ENCODE measurements at regions not wholly inside any gene's neighbourhood (a gene's known extent, or its start where the extent isn't known, plus 50 kb on each side); places are given as distances from the start of the nearest gene placed in this dataset.

DNA sequence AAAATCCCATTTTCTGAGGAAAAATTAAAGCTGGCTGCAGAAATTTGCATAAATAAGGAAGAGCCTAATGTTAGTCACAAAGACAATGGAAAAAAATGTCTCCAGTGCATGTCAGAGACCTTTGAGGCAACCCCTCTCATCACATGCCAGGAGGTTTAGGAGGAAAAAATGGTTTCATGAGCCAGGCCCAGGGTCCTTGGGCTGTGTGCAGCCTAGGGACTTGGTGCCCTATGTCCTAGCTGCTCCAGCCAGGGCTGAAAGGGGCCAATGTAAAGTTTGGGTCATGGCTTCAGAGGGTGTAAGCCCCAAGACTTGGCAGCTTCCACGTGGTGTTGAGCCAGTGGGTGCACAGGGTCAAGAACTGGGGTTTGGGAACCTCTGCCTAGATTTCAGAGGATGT lies 1252.6 kb downstream of the PCDH9 start:
- intact Hi-C loops (cut with DNase I): no loop called here
- DNase-seq (no peak), ATAC-seq (no peak)
- Histone ChIP-seq H3K4me3 (no peak overlapping the region), H3K27me3 (ENCODE audit: low read depth) (no peaks in the 10 kb centered on the region), H3K9me3 (no peaks in the 10 kb centered on the region), H3K27ac (no peak overlapping the region), H3K36me3 (no peaks in the 10 kb centered on the region), H3K4me1 (no peaks in the 10 kb centered on the region)
- TF ChIP-seq, protein P1, sequence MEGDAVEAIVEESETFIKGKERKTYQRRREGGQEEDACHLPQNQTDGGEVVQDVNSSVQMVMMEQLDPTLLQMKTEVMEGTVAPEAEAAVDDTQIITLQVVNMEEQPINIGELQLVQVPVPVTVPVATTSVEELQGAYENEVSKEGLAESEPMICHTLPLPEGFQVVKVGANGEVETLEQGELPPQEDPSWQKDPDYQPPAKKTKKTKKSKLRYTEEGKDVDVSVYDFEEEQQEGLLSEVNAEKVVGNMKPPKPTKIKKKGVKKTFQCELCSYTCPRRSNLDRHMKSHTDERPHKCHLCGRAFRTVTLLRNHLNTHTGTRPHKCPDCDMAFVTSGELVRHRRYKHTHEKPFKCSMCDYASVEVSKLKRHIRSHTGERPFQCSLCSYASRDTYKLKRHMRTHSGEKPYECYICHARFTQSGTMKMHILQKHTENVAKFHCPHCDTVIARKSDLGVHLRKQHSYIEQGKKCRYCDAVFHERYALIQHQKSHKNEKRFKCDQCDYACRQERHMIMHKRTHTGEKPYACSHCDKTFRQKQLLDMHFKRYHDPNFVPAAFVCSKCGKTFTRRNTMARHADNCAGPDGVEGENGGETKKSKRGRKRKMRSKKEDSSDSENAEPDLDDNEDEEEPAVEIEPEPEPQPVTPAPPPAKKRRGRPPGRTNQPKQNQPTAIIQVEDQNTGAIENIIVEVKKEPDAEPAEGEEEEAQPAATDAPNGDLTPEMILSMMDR (IDR thresholded peaks at IDR 0.05): no peak

DNA sequence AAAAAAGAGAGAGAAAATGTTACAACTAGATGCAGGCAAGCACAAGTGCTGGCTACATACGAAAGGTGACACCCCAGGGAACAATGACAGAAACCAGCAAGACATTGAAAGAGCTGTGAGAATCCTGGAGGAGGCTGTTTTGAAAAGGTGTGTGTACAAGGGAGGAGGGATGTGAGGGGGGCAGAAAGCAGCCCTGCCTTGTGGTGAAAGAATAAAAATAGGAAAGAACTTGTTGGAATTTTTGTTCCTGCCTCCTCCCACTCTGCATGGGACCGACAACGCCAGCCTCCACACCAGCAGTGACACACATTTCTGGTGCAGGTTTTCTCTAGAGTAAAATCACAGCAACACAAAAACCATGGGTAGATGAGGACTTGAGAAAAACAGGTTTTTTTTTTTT lies 1258.6 kb downstream of the PCDH9 start:
- no peaks in the 10 kb centered on the region for H3K27me3 ChIP-seq (ENCODE audit: low read depth)
- DNase-seq: no peak
- no peak overlapping the region for H3K27ac ChIP-seq
- intact Hi-C loops (cut with DNase I): no loop called here
- TF ChIP-seq, protein P1 (IDR thresholded peaks at IDR 0.05): no peak
- no peaks in the 10 kb centered on the region for H3K4me1 ChIP-seq
- no peak for ATAC-seq
- no peaks in the 10 kb centered on the region for H3K9me3 ChIP-seq
- H3K36me3 ChIP-seq: no peaks in the 10 kb centered on the region
- no peak overlapping the region for H3K4me3 ChIP-seq

DNA sequence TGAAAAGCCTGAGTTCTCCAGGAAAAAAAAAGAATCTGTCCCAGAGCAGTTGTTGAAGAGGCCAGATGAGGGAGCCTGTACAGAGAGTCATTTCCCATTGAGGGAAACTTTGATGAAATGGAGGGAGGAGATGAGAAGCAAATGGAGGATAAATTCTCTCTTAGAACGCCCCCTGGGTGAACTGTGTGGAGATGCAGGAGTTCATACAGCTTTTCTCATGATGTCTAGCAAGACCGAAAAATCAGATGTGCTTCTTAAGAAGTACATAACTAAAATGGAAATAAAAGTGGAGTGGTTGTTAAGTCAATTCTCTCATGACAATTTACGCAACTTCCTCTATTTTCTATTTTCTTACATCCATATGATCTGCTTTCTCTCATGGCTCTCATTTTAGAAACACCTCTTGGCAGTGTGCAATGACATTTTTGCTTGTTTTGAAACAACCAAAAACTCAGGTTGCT lies 1263.1 kb downstream of the PCDH9 start:
- Histone ChIP-seq H3K27ac (no peak overlapping the region), H3K9me3 (no peaks in the 10 kb centered on the region), H3K36me3 (no peaks in the 10 kb centered on the region), H3K4me1 (no peaks in the 10 kb centered on the region), H3K27me3 (ENCODE audit: low read depth) (no peaks in the 10 kb centered on the region), H3K4me3 (no peak overlapping the region)
- intact Hi-C loops (cut with DNase I): no loop called here
- ATAC-seq (no peak), DNase-seq (no peak)
- TF ChIP-seq, protein P1 (IDR thresholded peaks at IDR 0.05): no peak

DNA sequence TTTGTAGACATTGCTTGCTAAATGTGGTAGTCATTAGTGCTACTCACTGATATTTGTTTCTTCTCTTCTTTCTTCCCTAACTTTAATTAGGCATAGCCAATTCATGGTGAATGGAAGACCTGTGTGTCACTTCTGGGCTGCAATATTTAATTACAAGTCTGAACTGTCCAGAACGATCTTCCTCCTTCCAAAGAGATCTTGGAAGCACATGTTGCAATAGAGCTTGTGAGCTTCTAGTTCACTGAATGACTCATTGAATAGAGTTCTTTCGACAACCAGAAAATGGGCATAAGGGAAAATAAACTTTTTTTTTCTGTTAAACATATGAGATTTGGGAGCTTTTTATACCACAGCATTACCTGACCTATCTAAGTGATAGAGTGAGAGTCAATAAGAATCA lies 1264.6 kb downstream of the PCDH9 start:
- intact Hi-C loops (cut with DNase I): no loop called here
- ATAC-seq: no peak
- H3K4me1 ChIP-seq: no peaks in the 10 kb centered on the region
- no peaks in the 10 kb centered on the region for H3K36me3 ChIP-seq
- H3K4me3 ChIP-seq: no peak overlapping the region
- H3K27ac ChIP-seq: no peak overlapping the region
- H3K9me3 ChIP-seq: no peaks in the 10 kb centered on the region
- TF ChIP-seq, protein P1 (IDR thresholded peaks at IDR 0.05): no peak
- H3K27me3 ChIP-seq (ENCODE audit: low read depth): no peaks in the 10 kb centered on the region
- no peak for DNase-seq

DNA sequence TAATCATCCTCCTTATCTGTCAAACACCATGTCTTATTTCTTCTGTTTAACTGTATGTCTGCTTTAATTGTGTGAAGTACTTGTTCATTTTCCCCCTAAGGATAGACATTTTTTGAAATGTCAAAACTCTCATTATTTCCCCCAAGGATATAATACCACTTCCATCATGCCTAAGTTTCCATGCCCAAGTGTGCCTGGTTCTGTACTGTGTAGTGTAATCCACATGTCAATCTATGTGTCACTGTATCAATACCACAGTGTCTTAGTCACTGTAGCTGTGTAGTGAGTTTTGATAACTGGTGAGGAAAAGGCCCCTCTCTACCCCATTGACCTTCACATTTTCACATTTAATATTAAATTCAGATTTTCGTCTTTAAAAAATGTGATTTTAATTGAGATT lies 1265.5 kb downstream of the PCDH9 start:
- TF ChIP-seq, protein P1 (IDR thresholded peaks at IDR 0.05): no peak
- no peaks in the 10 kb centered on the region for H3K27me3 ChIP-seq (ENCODE audit: low read depth)
- H3K27ac ChIP-seq: no peak overlapping the region
- no peaks in the 10 kb centered on the region for H3K4me1 ChIP-seq
- DNase-seq: no peak
- H3K9me3 ChIP-seq: no peaks in the 10 kb centered on the region
- H3K36me3 ChIP-seq: no peaks in the 10 kb centered on the region
- intact Hi-C loops (cut with DNase I): no loop called here
- H3K4me3 ChIP-seq: no peak overlapping the region
- no peak for ATAC-seq

DNA sequence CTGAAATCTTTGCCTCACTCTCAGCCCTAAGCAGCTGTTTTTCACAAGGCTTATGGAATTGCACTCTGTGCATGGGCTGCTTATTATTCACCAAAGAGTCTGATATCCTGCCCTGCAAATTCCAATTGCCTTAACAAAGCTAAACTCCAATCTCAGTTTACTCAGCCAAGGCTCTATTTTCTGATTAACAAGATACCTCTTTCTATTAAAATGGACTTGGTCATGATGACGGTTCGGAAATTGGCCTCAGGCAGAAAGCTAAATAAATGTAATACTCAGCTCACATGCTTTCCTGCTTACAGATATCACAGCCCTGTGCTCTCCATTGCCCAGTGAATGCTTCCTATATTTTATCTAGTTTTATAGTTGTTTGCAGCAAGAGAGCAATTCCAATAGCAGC lies 1270.8 kb downstream of the PCDH9 start:
- TF ChIP-seq, protein P1 (IDR thresholded peaks at IDR 0.05): no peak
- Histone ChIP-seq H3K9me3 (peaks cover 4% of the 10 kb centered on the region), H3K4me3 (no peak overlapping the region), H3K4me1 (no peaks in the 10 kb centered on the region), H3K36me3 (no peaks in the 10 kb centered on the region), H3K27ac (no peak overlapping the region), H3K27me3 (ENCODE audit: low read depth) (no peaks in the 10 kb centered on the region)
- ATAC-seq: no peak
- no peak for DNase-seq
- intact Hi-C loops (cut with DNase I): no loop called here

All from lower lobe of right lung (tissue), 2 donors.